ENCODE measurements at regions not wholly inside any gene's neighbourhood (a gene's known extent, or its start where the extent isn't known, plus 50 kb on each side); places are given as distances from the start of the nearest gene placed in this dataset.

- Histone ChIP-seq H3K4me3 (ENCODE audit: extremely low read depth, insufficient read depth, low read length, poor library complexity, severe bottlenecking) (no peak overlapping the region), H3K9me3 (ENCODE audit: control insufficient read depth, low read length) (no peaks in the 10 kb centered on the region), H3K27ac (ENCODE audit: low read depth, low read length, severe bottlenecking) (no peak overlapping the region), H3K4me1 (ENCODE audit: control insufficient read depth, insufficient read depth, low read length, poor library complexity, severe bottlenecking) (no peaks in the 10 kb centered on the region), H3K36me3 (ENCODE audit: control insufficient read depth, insufficient read depth, low read length) (no peaks in the 10 kb centered on the region)
- no CpG with 5 or more reads among the region's 3 CpGs for WGBS, 2 experiments (ENCODE audit: insufficient coverage in 2 of 2)
Measured at GRCh38 chr5:5906778-5907177, 471.6 kb downstream of the MED10 start.

DNA sequence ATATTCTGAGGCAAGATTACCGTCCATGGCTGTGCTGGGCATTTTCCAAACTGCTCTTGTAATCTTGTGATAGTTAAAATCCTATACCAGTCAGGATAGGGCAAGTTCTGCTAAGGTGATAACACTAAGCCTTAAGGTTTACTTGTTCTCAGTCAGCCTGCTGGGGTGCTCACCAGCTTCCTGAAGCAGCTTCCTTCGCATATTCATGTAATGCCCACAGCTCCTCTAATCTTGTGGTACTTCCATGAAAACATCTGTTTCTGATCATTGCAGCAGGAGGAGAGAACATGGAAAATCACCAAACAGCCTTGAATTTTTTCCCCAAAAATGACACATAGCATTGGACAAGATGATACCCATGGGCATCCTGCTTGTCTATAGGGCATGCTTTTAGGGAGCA, 473.2 kb downstream of the MED10 start:
- no peaks in the 10 kb centered on the region for H3K9me3 ChIP-seq (ENCODE audit: control insufficient read depth, low read length)
- no peak overlapping the region for H3K4me3 ChIP-seq (ENCODE audit: extremely low read depth, insufficient read depth, low read length, poor library complexity, severe bottlenecking)
- H3K27ac ChIP-seq (ENCODE audit: low read depth, low read length, severe bottlenecking), result no peak overlapping the region
- H3K36me3 ChIP-seq (ENCODE audit: control insufficient read depth, insufficient read depth, low read length), result no peaks in the 10 kb centered on the region
- 100% methylated on average over 1 of the region's 2 CpGs; no CpG with 5 or more reads in 1 of the 2 experiments for WGBS, 2 experiments (ENCODE audit: insufficient coverage in 2 of 2)
- no peaks in the 10 kb centered on the region for H3K4me1 ChIP-seq (ENCODE audit: control insufficient read depth, insufficient read depth, low read length, poor library complexity, severe bottlenecking)

- Histone ChIP-seq H3K4me3 (ENCODE audit: extremely low read depth, insufficient read depth, low read length, poor library complexity, severe bottlenecking) (no peak overlapping the region), H3K36me3 (ENCODE audit: control insufficient read depth, insufficient read depth, low read length) (no peaks in the 10 kb centered on the region), H3K27ac (ENCODE audit: low read depth, low read length, severe bottlenecking) (no peak overlapping the region), H3K9me3 (ENCODE audit: control insufficient read depth, low read length) (no peaks in the 10 kb centered on the region), H3K4me1 (ENCODE audit: control insufficient read depth, insufficient read depth, low read length, poor library complexity, severe bottlenecking) (no peaks in the 10 kb centered on the region)
- WGBS, 2 experiments (ENCODE audit: insufficient coverage in 2 of 2), result 85% methylated on average over 3 to 4 of the region's 4 CpGs
Measured at GRCh38 chr5:5904113-5904512, 474.2 kb downstream of the MED10 start.

DNA sequence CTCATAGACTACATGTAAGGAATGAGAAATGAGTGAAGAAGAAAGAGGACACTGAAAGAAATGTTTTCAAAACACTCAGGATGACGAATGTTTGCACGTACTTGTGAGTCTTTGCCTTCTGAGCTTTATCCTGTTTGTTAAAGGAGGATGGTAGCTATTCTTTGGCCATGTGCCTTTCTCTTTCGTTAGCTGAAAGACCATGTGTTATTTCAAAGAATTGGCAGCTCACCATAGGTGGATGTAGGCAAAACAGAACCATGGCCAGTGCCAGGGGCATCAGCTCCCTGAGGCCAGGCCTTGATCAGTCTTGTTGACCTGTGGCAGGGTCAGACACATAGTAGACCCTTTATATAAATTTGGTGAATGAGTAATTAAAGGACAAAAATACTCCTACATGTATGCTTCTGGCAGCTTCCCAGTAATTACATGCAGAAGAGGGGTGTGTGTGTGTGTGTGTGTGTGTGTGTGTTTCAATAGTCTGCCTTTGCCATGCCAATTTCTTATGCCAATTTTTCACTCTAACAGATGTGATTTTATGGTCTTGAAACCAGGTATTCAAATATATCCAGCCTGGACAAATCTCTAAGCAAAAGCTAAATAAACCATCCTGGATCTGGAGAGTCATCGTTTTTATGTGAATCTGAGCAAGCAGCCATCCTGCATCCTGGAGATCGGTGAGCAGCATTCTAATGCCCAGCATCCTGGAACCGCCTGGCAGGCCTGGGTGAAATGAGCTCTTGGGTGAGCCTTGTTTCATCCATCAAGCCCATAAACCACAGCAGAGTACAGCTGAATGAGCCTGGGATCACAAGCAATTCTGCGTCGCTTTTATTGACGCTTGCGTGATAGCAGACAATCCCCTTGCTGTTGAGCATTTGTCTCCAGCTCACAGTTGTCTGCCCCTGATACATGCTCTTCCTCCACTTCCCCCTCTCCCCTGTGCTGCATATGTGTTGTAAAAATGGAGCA, 475.4 kb downstream of the MED10 start:
- Histone ChIP-seq H3K9me3 (ENCODE audit: control insufficient read depth, low read length) (no peaks in the 10 kb centered on the region), H3K4me3 (ENCODE audit: extremely low read depth, insufficient read depth, low read length, poor library complexity, severe bottlenecking) (no peak overlapping the region), H3K27ac (ENCODE audit: low read depth, low read length, severe bottlenecking) (no peak overlapping the region), H3K36me3 (ENCODE audit: control insufficient read depth, insufficient read depth, low read length) (no peaks in the 10 kb centered on the region), H3K4me1 (ENCODE audit: control insufficient read depth, insufficient read depth, low read length, poor library complexity, severe bottlenecking) (no peaks in the 10 kb centered on the region)
- WGBS, 2 experiments (ENCODE audit: insufficient coverage in 2 of 2), result 81 to 94% methylated on average over 3 to 4 of the region's 10 CpGs

DNA sequence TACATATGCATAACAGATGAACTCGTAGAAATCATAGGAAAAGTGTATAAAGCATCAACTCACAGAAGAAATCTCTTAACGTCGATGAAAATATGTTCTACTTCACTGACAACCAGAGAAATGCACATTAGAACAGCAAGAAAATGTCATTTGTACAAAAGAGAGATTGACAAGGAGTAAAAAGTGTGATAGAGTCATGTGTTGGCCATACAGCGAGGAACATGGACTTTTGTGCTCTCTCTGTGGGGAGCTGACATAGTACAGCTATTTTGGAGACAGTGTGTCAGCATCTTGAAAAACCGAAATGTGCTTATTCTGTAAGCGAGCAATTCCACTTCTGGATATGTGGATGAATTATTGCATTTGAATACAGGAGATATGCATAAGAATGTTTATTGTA, 477.9 kb downstream of the ICE1 start:
- Histone ChIP-seq H3K4me3 (ENCODE audit: extremely low read depth, insufficient read depth, low read length, poor library complexity, severe bottlenecking) (no peak overlapping the region), H3K4me1 (ENCODE audit: control insufficient read depth, insufficient read depth, low read length, poor library complexity, severe bottlenecking) (no peaks in the 10 kb centered on the region), H3K9me3 (ENCODE audit: control insufficient read depth, low read length) (no peaks in the 10 kb centered on the region), H3K36me3 (ENCODE audit: control insufficient read depth, insufficient read depth, low read length) (no peaks in the 10 kb centered on the region), H3K27ac (ENCODE audit: low read depth, low read length, severe bottlenecking) (no peak overlapping the region)
- 71 to 100% methylated on average over 1 to 2 of the region's 6 CpGs for WGBS, 2 experiments (ENCODE audit: insufficient coverage in 2 of 2)

- Histone ChIP-seq H3K4me1 (ENCODE audit: control insufficient read depth, insufficient read depth, low read length, poor library complexity, severe bottlenecking) (no peaks in the 10 kb centered on the region), H3K27ac (ENCODE audit: low read depth, low read length, severe bottlenecking) (no peak overlapping the region), H3K9me3 (ENCODE audit: control insufficient read depth, low read length) (no peaks in the 10 kb centered on the region), H3K36me3 (ENCODE audit: control insufficient read depth, insufficient read depth, low read length) (no peaks in the 10 kb centered on the region), H3K4me3 (ENCODE audit: extremely low read depth, insufficient read depth, low read length, poor library complexity, severe bottlenecking) (no peak overlapping the region)
- 100% methylated on average over 1 of the region's 3 CpGs; no CpG with 5 or more reads in 1 of the 2 experiments for WGBS, 2 experiments (ENCODE audit: insufficient coverage in 2 of 2)
Measured at GRCh38 chr5:5899716-5900115, 477.2 kb downstream of the ICE1 start.

DNA sequence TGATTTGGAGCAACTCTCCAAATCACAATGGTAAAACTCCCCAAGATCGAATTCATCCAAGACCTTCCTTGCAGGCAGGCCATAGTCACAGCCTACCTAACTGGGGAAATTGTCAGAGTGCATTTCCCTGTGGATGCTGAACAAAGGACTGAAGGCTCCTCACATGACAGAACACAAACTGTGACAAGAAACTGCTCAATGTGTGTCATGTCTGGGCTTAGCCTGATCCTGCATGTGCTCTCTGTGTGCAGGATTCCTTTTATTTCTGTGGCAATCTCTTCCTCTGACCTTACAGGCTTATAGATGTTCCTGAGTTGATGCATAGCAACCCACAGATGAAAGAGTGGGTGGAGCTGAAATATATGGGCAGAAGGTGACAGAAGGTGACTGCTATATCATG, 465.8 kb downstream of the ICE1 start:
- Histone ChIP-seq H3K4me1 (ENCODE audit: control insufficient read depth, insufficient read depth, low read length, poor library complexity, severe bottlenecking) (no peaks in the 10 kb centered on the region), H3K27ac (ENCODE audit: low read depth, low read length, severe bottlenecking) (no peak overlapping the region), H3K36me3 (ENCODE audit: control insufficient read depth, insufficient read depth, low read length) (no peaks in the 10 kb centered on the region), H3K9me3 (ENCODE audit: control insufficient read depth, low read length) (no peaks in the 10 kb centered on the region), H3K4me3 (ENCODE audit: extremely low read depth, insufficient read depth, low read length, poor library complexity, severe bottlenecking) (no peak overlapping the region)
- 83% methylated on average over 1 of the region's 1 CpG; no CpG with 5 or more reads in 1 of the 2 experiments for WGBS, 2 experiments (ENCODE audit: insufficient coverage in 2 of 2)

GRCh38 chr5:5887833-5888232, 465.4 kb downstream of the ICE1 start:
- Histone ChIP-seq H3K27ac (ENCODE audit: low read depth, low read length, severe bottlenecking) (no peak overlapping the region), H3K9me3 (ENCODE audit: control insufficient read depth, low read length) (no peaks in the 10 kb centered on the region), H3K36me3 (ENCODE audit: control insufficient read depth, insufficient read depth, low read length) (no peaks in the 10 kb centered on the region), H3K4me3 (ENCODE audit: extremely low read depth, insufficient read depth, low read length, poor library complexity, severe bottlenecking) (no peak overlapping the region), H3K4me1 (ENCODE audit: control insufficient read depth, insufficient read depth, low read length, poor library complexity, severe bottlenecking) (no peaks in the 10 kb centered on the region)
- 73 to 79% methylated on average over 2 of the region's 3 CpGs for WGBS, 2 experiments (ENCODE audit: insufficient coverage in 2 of 2)

DNA sequence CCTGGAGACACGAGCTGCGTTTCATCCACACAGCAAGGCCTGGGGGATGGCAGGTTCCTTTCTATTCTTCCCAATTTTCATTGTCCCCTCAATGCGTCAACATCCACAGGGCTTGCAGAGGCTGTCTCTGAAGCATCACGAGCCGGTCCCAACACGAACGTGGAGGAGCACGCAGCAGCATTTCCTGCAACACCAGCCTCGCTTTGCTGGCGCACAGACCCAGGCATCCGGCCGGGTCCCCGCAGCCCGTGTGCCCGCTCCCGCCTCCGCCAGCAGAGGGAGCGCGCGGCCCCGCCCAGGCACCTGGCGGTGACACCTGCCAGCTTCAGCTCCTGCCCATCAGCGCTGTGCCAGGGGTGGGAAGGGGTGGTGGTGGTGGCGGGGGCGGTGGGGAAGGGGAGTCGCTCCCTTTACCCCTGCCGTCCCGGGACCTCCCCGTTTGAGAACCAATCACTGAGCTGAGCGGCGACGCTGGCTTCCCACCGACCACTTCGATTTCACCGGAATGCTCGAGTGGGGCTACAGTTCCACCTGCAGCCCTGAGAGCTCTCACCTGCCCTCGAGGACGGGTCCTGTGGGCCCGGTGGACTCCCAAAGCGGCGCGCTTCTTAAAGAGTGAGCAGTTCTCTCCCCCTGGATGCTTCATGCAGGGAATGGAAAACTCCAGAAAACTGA, 464.5 kb downstream of the ICE1 start:
- Histone ChIP-seq H3K36me3 (ENCODE audit: control insufficient read depth, insufficient read depth, low read length) (no peaks in the 10 kb centered on the region), H3K4me3 (ENCODE audit: extremely low read depth, insufficient read depth, low read length, poor library complexity, severe bottlenecking) (no peak overlapping the region), H3K4me1 (ENCODE audit: control insufficient read depth, insufficient read depth, low read length, poor library complexity, severe bottlenecking) (no peaks in the 10 kb centered on the region), H3K27ac (ENCODE audit: low read depth, low read length, severe bottlenecking) (no peak overlapping the region), H3K9me3 (ENCODE audit: control insufficient read depth, low read length) (no peaks in the 10 kb centered on the region)
- 53 to 62% methylated on average over 18 to 27 of the region's 42 CpGs for WGBS, 2 experiments (ENCODE audit: insufficient coverage in 2 of 2)

- Histone ChIP-seq H3K27ac (ENCODE audit: low read depth, low read length, severe bottlenecking) (no peak overlapping the region), H3K36me3 (ENCODE audit: control insufficient read depth, insufficient read depth, low read length) (no peaks in the 10 kb centered on the region), H3K4me1 (ENCODE audit: control insufficient read depth, insufficient read depth, low read length, poor library complexity, severe bottlenecking) (no peaks in the 10 kb centered on the region), H3K4me3 (ENCODE audit: extremely low read depth, insufficient read depth, low read length, poor library complexity, severe bottlenecking) (no peak overlapping the region), H3K9me3 (ENCODE audit: control insufficient read depth, low read length) (no peaks in the 10 kb centered on the region)
- WGBS, 2 experiments (ENCODE audit: insufficient coverage in 2 of 2), result 89 to 96% methylated on average over 15 to 16 of the region's 20 CpGs
Measured at GRCh38 chr5:5886353-5886752, 463.9 kb downstream of the ICE1 start.

GRCh38 chr5:5885782-5886181, 463.3 kb downstream of the ICE1 start:
- H3K9me3 ChIP-seq (ENCODE audit: control insufficient read depth, low read length), result no peaks in the 10 kb centered on the region
- no peaks in the 10 kb centered on the region for H3K4me1 ChIP-seq (ENCODE audit: control insufficient read depth, insufficient read depth, low read length, poor library complexity, severe bottlenecking)
- WGBS, 2 experiments (ENCODE audit: insufficient coverage in 2 of 2), result 87 to 91% methylated on average over 3 to 4 of the region's 8 CpGs
- H3K27ac ChIP-seq (ENCODE audit: low read depth, low read length, severe bottlenecking), result no peak overlapping the region
- no peak overlapping the region for H3K4me3 ChIP-seq (ENCODE audit: extremely low read depth, insufficient read depth, low read length, poor library complexity, severe bottlenecking)
- H3K36me3 ChIP-seq (ENCODE audit: control insufficient read depth, insufficient read depth, low read length), result no peaks in the 10 kb centered on the region

All from mesodermal cell (in vitro differentiated cells).